ENCODE measurements at regions not wholly inside any gene's neighbourhood (a gene's known extent, or its start where the extent isn't known, plus 50 kb on each side); places are given as distances from the start of the nearest gene placed in this dataset.

DNA sequence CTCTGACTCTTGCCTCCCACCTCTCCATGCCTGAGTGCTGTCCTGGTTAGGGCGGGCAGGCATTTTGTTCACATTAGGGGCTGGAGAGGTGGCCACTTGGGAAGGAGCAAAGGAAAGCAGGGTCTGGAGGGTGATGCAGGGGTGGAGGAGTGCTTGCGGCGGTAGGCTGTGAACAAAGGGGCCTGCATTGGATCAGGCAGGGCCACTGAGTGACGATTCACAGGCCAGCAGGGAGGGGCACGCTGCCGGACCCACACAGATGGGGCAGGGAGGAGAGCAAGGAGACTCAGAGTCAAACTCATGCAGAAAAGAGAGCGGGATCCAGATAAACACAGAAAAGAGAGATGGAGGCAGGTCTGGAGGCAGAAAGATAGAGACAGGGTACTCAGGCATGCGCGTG lies 58.4 kb upstream of the TBX3 start:
- ChIA-PET POLR2A (no interaction called here), RAD21 (ENCODE audit: low non-redundant PET in 1 of 2, low total read pairs in 2 of 2, uncharacterized antibody in 2 of 2, unreplicated experiment in 2 of 2) (no interaction called here), CTCF (no interaction called here)
- Histone ChIP-seq H3K9me2 (ENCODE audit: insufficient read depth) (no peaks in the 10 kb centered on the region), H2AFZ (ENCODE audit: low read depth, low read length, poor library complexity, severe bottlenecking) (no peak overlapping the region), H3K36me3 (ENCODE audit: control insufficient read depth in 1 of 2, insufficient read depth in 2 of 2, low read length in 2 of 2) (no peaks in the 10 kb centered on the region), H3K27ac (ENCODE audit: low read depth, low read length) (no peak overlapping the region), H3K27me3 (ENCODE audit: insufficient read depth, low read length) (no peaks in the 10 kb centered on the region), H3K79me2 (ENCODE audit: insufficient read depth, low read length) (no peaks in the 10 kb centered on the region), H3K9ac (ENCODE audit: low read length) (no peak overlapping the region), H3K4me1 (ENCODE audit: control insufficient read depth in 1 of 2, insufficient read depth in 2 of 2, low read length in 2 of 2) (peaks cover 0 to 5% of the 10 kb centered on the region in 2 experiments; a peak in 2 of 4 replicates), H4K20me1 (ENCODE audit: insufficient read depth) (no peaks in the 10 kb centered on the region), H3K9me3 (ENCODE audit: control insufficient read depth in 1 of 2, insufficient read depth in 1 of 2, low read depth in 1 of 2, low read length in 2 of 2) (no peaks in the 10 kb centered on the region), H3K4me2 (ENCODE audit: low read length) (no peak overlapping the region), H3K4me3 (replicated peaks in 1 of 2; ENCODE audit: low read depth in 1 of 2, low read length in 2 of 2) (no peak overlapping the region)
- intact Hi-C loops (cut with micrococcal nuclease), result no loop called here
- DNase-seq (ENCODE audit: low read depth, low spot score) (no peak), ATAC-seq (no peak)
- BruUV-seq (replicated peaks), result no TSS peak
- no peak for TF ChIP-seq EZH2 (IDR thresholded peaks at IDR 0.05)
- no peak for TF ChIP-seq FOSL1 (IDR thresholded peaks at IDR 0.05; ENCODE audit: low read depth)

- H3K9ac ChIP-seq (ENCODE audit: low read length), result no peak overlapping the region
- POLR2A ChIA-PET, result no interaction called here
Measured at GRCh38 chr12:114741940-114742339, 58.0 kb upstream of the TBX3 start.

More at GRCh38 chr12:114741940-114742339, 58.0 kb upstream of the TBX3 start:
- ATAC-seq (no peak), DNase-seq (ENCODE audit: low read depth, low spot score) (no peak)
- H3K9me2 ChIP-seq (ENCODE audit: insufficient read depth), result no peaks in the 10 kb centered on the region
- no TSS peak for BruUV-seq (replicated peaks)
- ChIA-PET CTCF (no interaction called here), RAD21 (ENCODE audit: low non-redundant PET in 1 of 2, low total read pairs in 2 of 2, uncharacterized antibody in 2 of 2, unreplicated experiment in 2 of 2) (no interaction called here)
- no peaks in the 10 kb centered on the region for H3K9me3 ChIP-seq (ENCODE audit: control insufficient read depth in 1 of 2, insufficient read depth in 1 of 2, low read depth in 1 of 2, low read length in 2 of 2)
- H3K36me3 ChIP-seq (ENCODE audit: control insufficient read depth in 1 of 2, insufficient read depth in 2 of 2, low read length in 2 of 2), result no peaks in the 10 kb centered on the region
- no peak overlapping the region for H2AFZ ChIP-seq (ENCODE audit: low read depth, low read length, poor library complexity, severe bottlenecking)
- H3K4me3 ChIP-seq (replicated peaks in 1 of 2; ENCODE audit: low read depth in 1 of 2, low read length in 2 of 2), result no peak overlapping the region
- no peaks in the 10 kb centered on the region for H3K79me2 ChIP-seq (ENCODE audit: insufficient read depth, low read length)
- intact Hi-C loops (cut with micrococcal nuclease), result no loop called here
- no peak for TF ChIP-seq ZFX (IDR thresholded peaks at IDR 0.05)
- no peak for TF ChIP-seq SP1 (IDR thresholded peaks at IDR 0.05; ENCODE audit: low read depth)
- no peak for TF ChIP-seq SRF (IDR thresholded peaks at IDR 0.05; ENCODE audit: low read depth)
- no peak for TF ChIP-seq TCF7L2 (IDR thresholded peaks at IDR 0.05; ENCODE audit: borderline replicate concordance, extremely low read depth, insufficient read depth, insufficient read length)
- TF ChIP-seq POLR2A (IDR thresholded peaks at IDR 0.05; ENCODE audit: borderline replicate concordance, extremely low read depth, insufficient read depth, insufficient read length), result no peak
- TF ChIP-seq REST (IDR thresholded peaks at IDR 0.05; ENCODE audit: low read depth), result no peak
- TF ChIP-seq ZNF274 (IDR thresholded peaks at IDR 0.05; ENCODE audit: low read depth, low read length), result no peak
- TF ChIP-seq EGR1 (IDR thresholded peaks at IDR 0.05; ENCODE audit: low read depth), result no peak
- TF ChIP-seq, protein P1, sequence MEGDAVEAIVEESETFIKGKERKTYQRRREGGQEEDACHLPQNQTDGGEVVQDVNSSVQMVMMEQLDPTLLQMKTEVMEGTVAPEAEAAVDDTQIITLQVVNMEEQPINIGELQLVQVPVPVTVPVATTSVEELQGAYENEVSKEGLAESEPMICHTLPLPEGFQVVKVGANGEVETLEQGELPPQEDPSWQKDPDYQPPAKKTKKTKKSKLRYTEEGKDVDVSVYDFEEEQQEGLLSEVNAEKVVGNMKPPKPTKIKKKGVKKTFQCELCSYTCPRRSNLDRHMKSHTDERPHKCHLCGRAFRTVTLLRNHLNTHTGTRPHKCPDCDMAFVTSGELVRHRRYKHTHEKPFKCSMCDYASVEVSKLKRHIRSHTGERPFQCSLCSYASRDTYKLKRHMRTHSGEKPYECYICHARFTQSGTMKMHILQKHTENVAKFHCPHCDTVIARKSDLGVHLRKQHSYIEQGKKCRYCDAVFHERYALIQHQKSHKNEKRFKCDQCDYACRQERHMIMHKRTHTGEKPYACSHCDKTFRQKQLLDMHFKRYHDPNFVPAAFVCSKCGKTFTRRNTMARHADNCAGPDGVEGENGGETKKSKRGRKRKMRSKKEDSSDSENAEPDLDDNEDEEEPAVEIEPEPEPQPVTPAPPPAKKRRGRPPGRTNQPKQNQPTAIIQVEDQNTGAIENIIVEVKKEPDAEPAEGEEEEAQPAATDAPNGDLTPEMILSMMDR (IDR thresholded peaks at IDR 0.05 in 2 of 3, conservative IDR thresholded peaks at IDR 0.05 in 1 of 3; ENCODE audit: borderline replicate concordance in 1 of 3, insufficient read depth in 1 of 3, low read depth in 2 of 3, low read length in 2 of 3), result no peak
- no peak for TF ChIP-seq POLR2AphosphoS5 (IDR thresholded peaks at IDR 0.05; ENCODE audit: low read depth, low read length)
- no peak for TF ChIP-seq CEBPB (IDR thresholded peaks at IDR 0.05; ENCODE audit: low read depth)
- TF ChIP-seq, protein P2, sequence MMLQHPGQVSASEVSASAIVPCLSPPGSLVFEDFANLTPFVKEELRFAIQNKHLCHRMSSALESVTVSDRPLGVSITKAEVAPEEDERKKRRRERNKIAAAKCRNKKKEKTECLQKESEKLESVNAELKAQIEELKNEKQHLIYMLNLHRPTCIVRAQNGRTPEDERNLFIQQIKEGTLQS (IDR thresholded peaks at IDR 0.05), result no peak
- no peaks in the 10 kb centered on the region for H4K20me1 ChIP-seq (ENCODE audit: insufficient read depth)
- H3K4me1 ChIP-seq (ENCODE audit: control insufficient read depth in 1 of 2, insufficient read depth in 2 of 2, low read length in 2 of 2), result peaks cover 0 to 5% of the 10 kb centered on the region in 2 experiments; a peak in 2 of 4 replicates
- H3K27ac ChIP-seq (ENCODE audit: low read depth, low read length), result no peak overlapping the region
- no peaks in the 10 kb centered on the region for H3K27me3 ChIP-seq (ENCODE audit: insufficient read depth, low read length)
- H3K4me2 ChIP-seq (ENCODE audit: low read length), result no peak overlapping the region

Data from HCT116 (cell line).